Fibroblast of the aortic adventitia (primary cell): ENCODE measurements at regions not wholly inside any gene's neighbourhood (a gene's known extent, or its start where the extent isn't known, plus 50 kb on each side); places are given as distances from the start of the nearest gene placed in this dataset.
A peak's percentile ranks its signal among the peaks of the same experiment; 100 is the strongest.

Experiments
- DNase-seq: peaks from one replicate; pipeline ENCODE4 v3.0.0-alpha.2; 2010; ENCODE audit warnings: low read depth
- H3K4me3 ChIP-seq: 2 replicates; pipeline ENCODE4 v1.5.1; 2011; ENCODE audit warnings: low read depth, mild to moderate bottlenecking, control low read depth, low read length, moderate library complexity
- TF ChIP-seq, protein P1 (sequence below): IDR thresholded peaks from 2 replicates; pipeline ENCODE4 v1.5.1; 2011; ENCODE audit warnings: mild to moderate bottlenecking, low read length, control low read depth, inconsistent platforms; ENCODE audit not compliant: insufficient read depth

DNA sequence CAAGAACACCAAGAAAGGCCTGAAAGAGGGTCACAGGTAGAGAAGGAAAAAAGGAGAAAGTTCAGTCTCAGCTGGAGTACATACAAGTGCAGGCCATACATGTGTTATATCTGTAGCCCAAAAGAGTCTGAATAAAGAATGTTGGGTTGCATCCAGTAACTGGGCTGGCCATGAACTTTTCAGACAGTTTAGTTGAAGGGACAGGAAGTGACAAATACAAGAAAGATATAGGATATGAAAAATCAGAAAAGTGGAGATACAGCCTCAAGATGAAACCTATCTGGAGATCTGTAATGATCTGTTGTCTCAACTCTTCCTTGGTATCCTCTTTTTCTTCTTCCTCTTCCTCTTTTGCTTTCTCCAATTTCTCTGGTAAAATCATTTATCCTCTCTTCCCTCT lies 671.7 kb downstream of the MECOM start:
- DNase-seq = peak; percentile 48
- TF ChIP-seq, protein P1, sequence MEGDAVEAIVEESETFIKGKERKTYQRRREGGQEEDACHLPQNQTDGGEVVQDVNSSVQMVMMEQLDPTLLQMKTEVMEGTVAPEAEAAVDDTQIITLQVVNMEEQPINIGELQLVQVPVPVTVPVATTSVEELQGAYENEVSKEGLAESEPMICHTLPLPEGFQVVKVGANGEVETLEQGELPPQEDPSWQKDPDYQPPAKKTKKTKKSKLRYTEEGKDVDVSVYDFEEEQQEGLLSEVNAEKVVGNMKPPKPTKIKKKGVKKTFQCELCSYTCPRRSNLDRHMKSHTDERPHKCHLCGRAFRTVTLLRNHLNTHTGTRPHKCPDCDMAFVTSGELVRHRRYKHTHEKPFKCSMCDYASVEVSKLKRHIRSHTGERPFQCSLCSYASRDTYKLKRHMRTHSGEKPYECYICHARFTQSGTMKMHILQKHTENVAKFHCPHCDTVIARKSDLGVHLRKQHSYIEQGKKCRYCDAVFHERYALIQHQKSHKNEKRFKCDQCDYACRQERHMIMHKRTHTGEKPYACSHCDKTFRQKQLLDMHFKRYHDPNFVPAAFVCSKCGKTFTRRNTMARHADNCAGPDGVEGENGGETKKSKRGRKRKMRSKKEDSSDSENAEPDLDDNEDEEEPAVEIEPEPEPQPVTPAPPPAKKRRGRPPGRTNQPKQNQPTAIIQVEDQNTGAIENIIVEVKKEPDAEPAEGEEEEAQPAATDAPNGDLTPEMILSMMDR = no peak
- H3K4me3 ChIP-seq = no peak overlapping the region

DNA sequence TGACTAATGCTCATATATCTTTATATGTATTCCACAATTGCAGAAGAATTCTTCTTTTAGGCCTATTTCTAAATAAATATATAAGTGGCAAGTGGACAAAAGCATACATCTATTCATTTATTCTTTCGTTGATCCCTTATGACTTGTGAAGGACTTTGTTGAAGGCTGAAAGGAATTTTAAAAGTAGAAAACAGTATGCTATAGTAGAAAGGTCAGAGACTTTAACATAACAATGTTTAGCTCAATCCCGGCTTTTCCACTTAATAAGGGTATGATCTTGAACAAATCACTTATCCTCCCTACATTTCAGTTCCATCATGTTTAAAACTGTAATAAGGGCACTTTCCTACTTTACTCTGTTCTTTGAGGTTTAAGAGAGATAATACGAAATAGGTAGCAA lies 672.9 kb downstream of the MECOM start:
- no peak for DNase-seq
- TF ChIP-seq, protein P1 = no peak

DNA sequence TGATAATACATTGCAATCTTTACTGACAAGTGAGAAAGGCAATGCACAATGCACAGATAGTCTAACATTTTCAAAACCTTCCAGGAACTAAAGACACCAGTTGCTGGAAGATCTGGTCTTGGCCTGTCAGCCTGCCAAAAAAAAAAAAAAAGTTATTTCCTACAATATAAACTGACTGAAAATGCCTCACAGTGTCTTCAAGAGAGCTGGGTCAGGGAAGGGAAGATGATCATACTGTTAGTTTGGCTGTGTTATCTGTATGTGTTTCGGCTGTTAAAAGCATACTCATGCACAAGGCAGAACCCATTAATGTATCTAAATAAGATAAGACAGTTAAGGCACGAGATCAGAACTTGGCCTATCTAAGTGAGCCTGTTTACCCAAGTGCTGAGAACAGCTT lies 673.4 kb downstream of the MECOM start:
- no peak overlapping the region for H3K4me3 ChIP-seq
- TF ChIP-seq, protein P1 = no peak
- peak; percentile 39 for DNase-seq

More for the DNA sequence above, 672.9 kb downstream of the MECOM start:
- H3K4me3 ChIP-seq = no peak overlapping the region

DNA sequence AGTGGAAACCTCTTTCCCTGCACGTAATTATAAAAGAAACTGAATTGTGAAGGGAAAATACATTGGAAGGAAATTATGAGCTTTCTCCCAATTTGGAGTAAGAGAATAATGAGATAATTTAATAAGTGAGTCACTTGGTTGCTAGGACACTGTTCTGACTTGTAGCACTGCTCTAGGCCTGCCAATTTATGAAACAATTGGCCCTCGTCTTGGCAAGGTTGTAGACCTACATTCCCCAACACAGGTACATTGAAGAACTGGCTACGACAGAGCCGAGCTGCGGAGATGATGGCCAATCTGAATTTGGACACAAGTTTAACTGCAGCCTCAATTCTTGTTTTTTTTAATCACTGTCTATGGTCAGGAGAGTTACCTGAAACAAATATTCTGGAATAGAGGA lies 674.1 kb downstream of the MECOM start:
- DNase-seq = peak; percentile 50
- no peak overlapping the region for H3K4me3 ChIP-seq
- TF ChIP-seq, protein P1 = no peak

DNA sequence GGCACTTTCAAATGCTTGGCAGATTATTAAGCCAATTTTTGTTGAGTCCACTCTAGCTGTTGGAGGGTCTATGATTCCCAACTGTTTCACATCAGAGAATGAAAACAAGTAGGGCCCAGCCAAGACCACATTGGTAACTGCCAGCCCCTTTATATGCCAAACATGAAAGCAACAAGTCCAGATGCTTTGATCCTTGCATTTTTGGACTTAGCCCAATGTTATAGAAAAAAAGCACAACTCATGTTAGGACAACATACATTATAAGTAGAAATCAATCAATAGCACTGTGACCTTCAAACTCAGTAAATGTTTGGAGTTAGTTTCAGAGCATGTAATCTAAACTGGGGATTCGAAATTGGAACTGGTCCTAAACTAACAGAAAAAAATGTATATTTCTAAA lies 674.7 kb downstream of the MECOM start:
- no peak overlapping the region for H3K4me3 ChIP-seq
- TF ChIP-seq, protein P1 = no peak
- no peak for DNase-seq

DNA sequence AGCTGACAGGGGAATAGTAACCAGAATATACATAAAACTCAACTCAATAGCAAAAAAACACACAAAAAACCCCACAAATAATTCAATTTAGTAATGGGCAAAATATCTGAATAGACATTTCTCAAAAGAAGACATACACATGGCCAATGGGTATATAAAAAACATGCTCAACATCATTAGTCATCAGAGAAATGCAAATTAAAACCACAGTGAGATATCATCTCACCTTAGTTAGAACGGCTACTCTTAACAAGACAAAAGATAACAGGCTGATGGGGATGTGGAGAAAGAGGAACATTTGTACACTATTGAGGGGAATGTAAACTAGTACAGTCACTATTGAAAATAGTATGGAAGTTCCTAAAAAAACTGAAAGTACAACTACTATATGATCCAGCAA lies 678.6 kb downstream of the MECOM start:
- TF ChIP-seq, protein P1 = no peak
- no peak for DNase-seq
- no peak overlapping the region for H3K4me3 ChIP-seq

DNA sequence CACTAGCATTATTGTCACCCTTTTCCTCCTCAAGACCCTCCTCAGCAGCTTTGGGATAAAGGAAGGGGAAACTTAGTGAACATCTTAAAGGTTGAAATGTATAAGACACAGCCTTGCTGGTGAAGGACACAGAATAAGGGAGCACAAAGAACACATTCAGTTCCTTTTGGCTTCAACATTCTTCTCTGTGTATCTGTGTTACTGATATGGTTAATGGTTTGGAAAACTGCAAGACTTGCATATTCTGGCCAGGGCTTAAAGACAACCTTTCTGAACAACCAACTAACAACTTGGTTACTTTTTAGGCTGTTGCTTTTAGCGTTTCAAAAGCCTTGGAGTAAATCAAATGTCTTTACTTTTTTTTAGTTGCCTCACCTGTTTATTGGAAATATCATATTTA lies 680.5 kb downstream of the MECOM start:
- no peak for DNase-seq
- H3K4me3 ChIP-seq = no peak overlapping the region
- TF ChIP-seq, protein P1 = no peak
